K562 (cell line): ENCODE measurements at regions not wholly inside any gene's neighbourhood (a gene's known extent, or its start where the extent isn't known, plus 50 kb on each side); places are given as distances from the start of the nearest gene placed in this dataset.
"Not testable (repeated sequence)": the region's sequence is repeated elsewhere in the genome, so short reads cannot be mapped to it uniquely, and the experiment has no call there.

Experiments used
- ATAC-seq: fragments of 200-7000 bp; cut with Tn5 transposase; 3 replicates; pipeline ENCODE4 v1.9.1; 2020; ENCODE audit warnings: moderate library complexity
- BruUV-seq: library from RNA; stranded (reverse); fragments of 400-500 nt; replicated peaks from 2 replicates; lab custom pipeline; 2021; lab: Mats Ljungman, UMichigan
- CTCF ChIA-PET: fragments of 300-600 bp; formaldehyde crosslinking; extraction: SDS; loops from one replicate; lab custom pipeline; 2021; ENCODE audit warnings: low intra/inter-chr PET ratio; lab: Yijun Ruan, JAX
- POLR2A ChIA-PET: fragments of 300-600, 350-650 bp; sonication (Branson Sonifier 250); formaldehyde crosslinking; extraction: SDS; loops from one replicate; lab custom pipeline; 2021; ENCODE audit warnings: antibody characterized with exemption, inconsistent platforms; lab: Yijun Ruan, JAX
- DNase-seq, 4 experiments: peaks; one replicate each; pipeline versions ENCODE4 v3.0.0 to v3.0.0-alpha.2; 2011 to 2018; ENCODE audit warnings: low spot score in 3 of 4, mixed read lengths in 3 of 4; ENCODE audit errors: extremely low read depth in 1 of 4
- FAIRE-seq: peaks from 2 replicates; lab custom pipeline; 2011; peaks lifted over from hg19 to GRCh38; lab: Jason Lieb, UNC
- H2AFZ ChIP-seq: 2 replicates; pipeline ENCODE4 v1.6.0; 2011; ENCODE audit warnings: low read depth, low read length, control low read depth, inconsistent platforms
- H3K27ac ChIP-seq: fragments of 200-600 bp; 3 replicates; pipeline ENCODE4 v1.8.0; 2011; ENCODE audit warnings: low read depth, mild to moderate bottlenecking, control low read depth, inconsistent platforms, low read length, moderate library complexity, mixed read lengths; ENCODE audit errors: extremely low read depth
- H3K27me3 ChIP-seq, 2 experiments: fragments of 300-600 bp in 1 of 2; 2 replicates in 1 of 2; 3 replicates in 1 of 2; pipeline versions ENCODE4 v1.6.0 to v1.8.0; 2011; ENCODE audit warnings: inconsistent platforms in 2 of 2, low read length in 2 of 2, mild to moderate bottlenecking in 1 of 2, mixed read lengths in 1 of 2, moderate library complexity in 1 of 2; ENCODE audit not compliant: control insufficient read depth in 2 of 2, insufficient read depth in 2 of 2
- H3K36me3 ChIP-seq: fragments of 300-600 bp; 3 replicates; pipeline ENCODE4 v1.8.0; 2011; ENCODE audit warnings: mild to moderate bottlenecking, low read length, inconsistent platforms; ENCODE audit not compliant: control insufficient read depth, insufficient read depth
- H3K4me1 ChIP-seq, 2 experiments: fragments of 200-600 bp in 1 of 2; replicated peaks in 1 of 2; 2 replicates in 1 of 2; 3 replicates in 1 of 2; pipeline versions ENCODE4 v1.5.1 to v1.8.0; 2011; ENCODE audit warnings: inconsistent platforms in 2 of 2, low read length in 2 of 2, mild to moderate bottlenecking in 1 of 2, mixed read lengths in 1 of 2, moderate library complexity in 1 of 2; ENCODE audit not compliant: control insufficient read depth in 2 of 2, insufficient read depth in 2 of 2
- H3K4me2 ChIP-seq: 2 replicates; pipeline ENCODE4 v1.6.1; 2011; ENCODE audit warnings: low read length, control low read depth, inconsistent platforms, mixed read lengths; ENCODE audit not compliant: insufficient read depth
- H3K4me3 ChIP-seq: fragments of 200-600 bp; sonication (generic), shearing (Covaris generic); 2 replicates; pipeline ENCODE4 v1.5.1; 2016; ENCODE audit warnings: control low read depth, inconsistent platforms
- H3K79me2 ChIP-seq: fragments of 200-600 bp; 3 replicates; pipeline ENCODE4 v1.8.0; 2011; ENCODE audit warnings: low read length, inconsistent platforms; ENCODE audit not compliant: control insufficient read depth, insufficient read depth
- H3K9ac ChIP-seq, 2 experiments: 2 replicates each; pipeline versions ENCODE4 v1.6.0 to v1.6.1; 2011; ENCODE audit warnings: low read depth in 2 of 2, low read length in 2 of 2, control low read depth in 1 of 2, inconsistent platforms in 1 of 2, mild to moderate bottlenecking in 1 of 2, mixed read lengths in 1 of 2; ENCODE audit not compliant: insufficient read depth in 1 of 2
- H3K9me1 ChIP-seq: one replicate; pipeline ENCODE4 v1.6.0; 2011; ENCODE audit warnings: inconsistent platforms, mild to moderate bottlenecking, low read length, moderate library complexity; ENCODE audit not compliant: control insufficient read depth, insufficient read depth
- H3K9me3 ChIP-seq: replicated peaks from 2 replicates; pipeline ENCODE4 v1.5.1; 2011; ENCODE audit warnings: low read depth, low read length, inconsistent platforms; ENCODE audit not compliant: control insufficient read depth, insufficient read depth
- H4K20me1 ChIP-seq: replicated peaks from 2 replicates; pipeline ENCODE4 v1.6.1; 2011; ENCODE audit warnings: low read length, inconsistent platforms, mixed read lengths; ENCODE audit not compliant: control insufficient read depth, insufficient read depth
- WGBS: fragments of 100-300 bp; shearing (Covaris generic); methylation state at CpG from one replicate; pipeline ENCODE4 v1.1.6; 2016; ENCODE audit warnings: low coverage, mixed read lengths; ENCODE audit not compliant: insufficient coverage; ENCODE audit errors: missing lambda C conversion rate; 5-methylcytosine and 5-hydroxymethylcytosine counted together
- in situ Hi-C: fragments of 300-500 bp; cut with MboI; formaldehyde crosslinking; loops from 4 replicates; pipeline ENCODE4 v1.15.0; 2018; ENCODE audit warnings: inconsistent platforms, mixed read lengths
- intact Hi-C: fragments of 100-400 bp; cut with micrococcal nuclease; formaldehyde crosslinking; loops from 2 replicates; pipeline ENCODE4 v1.14.2; 2022

DNA sequence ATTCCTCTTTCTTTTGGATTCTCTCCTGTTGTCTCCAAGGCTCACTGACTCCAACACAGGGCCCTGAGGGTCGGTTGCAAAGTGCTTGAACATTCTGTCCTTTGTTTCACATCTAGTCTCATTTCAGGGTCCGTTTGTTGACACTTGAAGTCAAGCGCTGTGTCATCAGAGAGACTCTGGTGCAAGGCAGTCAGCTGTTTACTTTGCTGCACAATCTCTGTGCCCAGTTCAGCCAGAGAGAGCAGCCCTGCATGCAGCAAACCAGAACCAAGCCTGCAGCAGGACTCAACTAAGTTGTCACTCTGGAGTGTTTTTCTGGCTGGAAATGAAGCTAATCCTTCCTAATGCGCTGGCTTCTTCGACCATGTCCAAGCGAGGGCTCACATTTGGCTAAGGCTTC is 77.6 kb upstream of the DPP6 start:
- H2AFZ ChIP-seq, H3K4me3 ChIP-seq, H3K9me1 ChIP-seq, in situ Hi-C loops, intact Hi-C loops, H3K4me2 ChIP-seq, FAIRE-seq, H3K4me1 ChIP-seq, H4K20me1 ChIP-seq, H3K9ac ChIP-seq, H3K27me3 ChIP-seq, H3K27ac ChIP-seq, H3K79me2 ChIP-seq, CTCF ChIA-PET, DNase-seq, H3K36me3 ChIP-seq, ATAC-seq, BruUV-seq, POLR2A ChIA-PET, H3K9me3 ChIP-seq: not testable (repeated sequence)
- 0% methylated on average over 6 of the region's 6 CpGs for WGBS

DNA sequence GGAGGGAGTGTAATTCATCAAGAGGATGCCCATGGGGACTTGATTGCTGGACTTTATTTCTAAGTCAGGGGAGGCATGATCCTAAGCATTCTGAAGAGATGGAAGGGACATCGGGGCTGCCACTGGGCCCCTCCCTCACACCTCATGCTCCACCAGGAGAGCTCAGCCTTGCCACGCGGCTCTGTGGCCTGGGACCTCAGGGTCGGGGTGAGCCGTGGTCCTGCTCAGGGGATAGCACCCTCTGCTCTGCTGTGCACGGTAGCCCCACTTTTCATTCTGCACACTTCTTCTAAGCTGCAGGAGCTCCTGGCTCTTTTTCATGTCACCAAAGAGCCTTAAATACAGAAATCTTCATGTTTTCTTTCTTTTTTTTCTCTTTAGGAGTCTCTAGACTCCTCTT is 75.5 kb upstream of the DPP6 start:
- CTCF ChIA-PET, H3K4me1 ChIP-seq, H4K20me1 ChIP-seq, H3K27me3 ChIP-seq, intact Hi-C loops, H3K79me2 ChIP-seq, DNase-seq, H3K9me1 ChIP-seq, H3K9ac ChIP-seq, H3K36me3 ChIP-seq, POLR2A ChIA-PET, ATAC-seq, FAIRE-seq, H3K27ac ChIP-seq, H3K9me3 ChIP-seq, BruUV-seq, H2AFZ ChIP-seq, in situ Hi-C loops, H3K4me3 ChIP-seq, H3K4me2 ChIP-seq: not testable (repeated sequence)
- 0% methylated on average over 6 of the region's 6 CpGs for WGBS

DNA sequence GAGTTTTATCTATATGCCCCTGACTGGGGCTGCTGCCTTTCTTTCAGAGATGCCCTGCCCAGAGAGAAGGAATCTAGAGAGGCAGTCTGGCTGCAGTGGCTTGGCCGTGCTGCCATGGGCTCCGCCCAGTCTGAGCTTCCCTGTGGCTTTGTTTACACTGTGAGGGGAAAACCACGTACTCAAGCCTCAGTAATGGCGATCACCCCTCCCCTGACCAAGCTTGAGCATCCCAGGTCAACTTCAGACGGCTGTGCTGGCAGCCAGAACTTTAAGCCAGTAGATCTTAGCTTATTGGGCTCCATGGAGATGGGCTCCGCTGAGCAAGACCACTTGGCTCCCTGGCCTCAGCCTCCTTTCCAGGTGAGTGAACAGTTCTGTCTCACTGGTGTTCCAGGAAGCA is 69.0 kb upstream of the DPP6 start:
- BruUV-seq, intact Hi-C loops, CTCF ChIA-PET: not testable (repeated sequence)

DNA sequence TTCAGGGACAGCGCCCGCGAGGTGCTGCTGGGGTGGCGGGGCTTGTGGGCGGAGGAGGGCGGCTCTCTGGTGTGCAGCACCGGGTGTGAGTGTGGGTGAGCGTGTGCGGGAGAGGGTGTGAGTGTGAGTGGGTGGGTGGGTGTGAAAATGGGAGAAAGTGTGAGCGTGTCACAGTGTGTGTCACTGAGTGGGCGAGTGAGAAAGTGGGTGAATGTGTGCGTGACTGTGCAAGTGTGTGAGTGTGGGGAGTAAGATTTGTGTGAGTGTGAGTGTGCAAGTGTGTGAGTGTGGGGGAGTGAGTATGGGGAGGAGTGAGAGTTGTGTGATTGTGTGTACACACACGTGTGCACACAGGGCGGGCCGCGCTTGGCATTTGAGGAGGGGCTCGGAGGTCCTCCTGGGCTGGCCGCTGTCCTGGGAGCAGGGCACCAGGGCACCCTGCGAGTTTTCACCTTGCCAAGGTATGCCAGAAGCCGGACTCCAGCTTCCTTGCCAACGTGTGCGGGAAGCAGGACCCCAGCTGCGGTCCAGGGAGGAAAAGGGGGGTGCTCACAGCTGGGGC is 63.1 kb upstream of the DPP6 start:
- H3K27me3 ChIP-seq, H4K20me1 ChIP-seq, in situ Hi-C loops, H3K9me1 ChIP-seq, BruUV-seq, H2AFZ ChIP-seq, H3K4me1 ChIP-seq, FAIRE-seq, H3K36me3 ChIP-seq, CTCF ChIA-PET, POLR2A ChIA-PET, H3K79me2 ChIP-seq, intact Hi-C loops, ATAC-seq, DNase-seq, H3K27ac ChIP-seq, H3K4me2 ChIP-seq, H3K9me3 ChIP-seq, H3K9ac ChIP-seq, H3K4me3 ChIP-seq: not testable (repeated sequence)
- 5% methylated on average over 7 of the region's 23 CpGs for WGBS

More for the DNA sequence above, 69.0 kb upstream of the DPP6 start:
- FAIRE-seq, DNase-seq, in situ Hi-C loops, ATAC-seq, POLR2A ChIA-PET, H3K9ac ChIP-seq, H3K4me3 ChIP-seq, H3K27me3 ChIP-seq, H3K36me3 ChIP-seq, H4K20me1 ChIP-seq, H3K4me1 ChIP-seq, H3K27ac ChIP-seq, H2AFZ ChIP-seq, H3K4me2 ChIP-seq, H3K9me1 ChIP-seq, H3K9me3 ChIP-seq, H3K79me2 ChIP-seq: not testable (repeated sequence)
- WGBS, result 0% methylated on average over 6 of the region's 6 CpGs
